ENCODE measurements at regions not wholly inside any gene's neighbourhood (a gene's known extent, or its start where the extent isn't known, plus 50 kb on each side); places are given as distances from the start of the nearest gene placed in this dataset.
"Not testable (repeated sequence)": the region's sequence is repeated elsewhere in the genome, so short reads cannot be mapped to it uniquely, and the experiment has no call there.

DNA sequence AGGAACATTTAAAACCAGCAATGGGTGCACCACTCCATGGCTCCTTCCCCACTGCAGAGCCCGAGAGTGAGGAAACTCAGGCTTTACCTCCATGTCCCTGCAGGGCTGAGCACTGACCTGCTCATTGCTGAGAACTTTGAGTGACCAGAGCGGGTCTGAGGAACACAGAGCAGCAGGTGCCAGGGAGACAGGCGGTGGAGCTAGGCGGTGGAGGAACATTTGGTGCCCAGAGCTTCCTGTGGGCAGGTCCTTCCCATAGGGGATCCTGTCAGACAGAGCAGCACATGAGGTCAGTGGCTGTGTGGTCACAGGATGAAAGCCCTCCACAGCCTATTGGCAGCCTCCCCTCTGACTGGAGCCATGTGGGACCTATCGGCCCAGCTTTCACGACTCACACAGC is 538.5 kb downstream of the RPIA start:
- H3K4me3 ChIP-seq; H3K27ac ChIP-seq; H3K9me3 ChIP-seq; H3K4me1 ChIP-seq; H3K27me3 ChIP-seq; H3K36me3 ChIP-seq; DNase-seq (ENCODE audit: low spot score in 2 of 2); intact Hi-C loops (cut with DNase I): not testable (repeated sequence)

DNA sequence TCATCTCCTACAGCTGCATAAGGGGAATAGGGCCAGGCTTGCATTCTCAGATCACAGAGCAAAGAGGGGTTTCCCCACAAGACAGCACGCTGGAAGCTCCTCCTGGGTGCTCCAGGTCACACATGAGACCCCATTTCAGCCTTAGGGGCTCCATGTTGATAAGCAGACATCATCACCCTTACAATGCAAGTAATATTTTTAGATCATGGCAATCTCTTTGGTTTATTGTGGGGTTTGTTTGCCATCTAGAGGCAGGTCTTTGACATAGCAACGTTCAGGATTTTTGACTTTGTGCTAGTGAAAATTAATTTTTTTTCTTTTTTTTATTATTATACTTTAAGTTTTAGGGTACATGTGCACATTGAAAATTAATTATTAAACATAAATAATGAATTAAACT is 539.8 kb downstream of the RPIA start:
- H3K36me3 ChIP-seq; intact Hi-C loops (cut with DNase I); H3K4me3 ChIP-seq; H3K9me3 ChIP-seq; H3K27me3 ChIP-seq; DNase-seq (ENCODE audit: low spot score in 2 of 2); H3K4me1 ChIP-seq; H3K27ac ChIP-seq: not testable (repeated sequence)

DNA sequence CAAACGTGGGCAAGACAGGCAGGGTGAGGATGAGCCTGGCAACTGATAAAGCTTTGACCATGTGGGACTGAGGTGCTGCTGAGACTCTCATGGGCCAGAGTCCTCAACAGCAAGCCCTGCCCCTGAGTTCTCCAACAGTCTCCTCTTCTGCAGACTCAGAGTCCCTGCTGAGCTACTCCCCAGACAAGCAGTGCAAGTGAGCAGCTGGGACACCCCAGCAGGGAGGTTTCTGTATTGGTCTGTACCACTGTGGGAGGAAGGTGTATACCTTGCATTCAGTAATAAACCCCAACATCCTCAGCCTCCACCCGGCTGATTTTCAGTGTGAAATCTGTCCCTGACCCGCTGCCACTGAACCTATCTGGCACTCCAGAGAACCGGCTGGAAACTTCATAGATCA is 542.5 kb downstream of the RPIA start:
- not testable (repeated sequence) for DNase-seq (ENCODE audit: low spot score in 2 of 2)

DNA sequence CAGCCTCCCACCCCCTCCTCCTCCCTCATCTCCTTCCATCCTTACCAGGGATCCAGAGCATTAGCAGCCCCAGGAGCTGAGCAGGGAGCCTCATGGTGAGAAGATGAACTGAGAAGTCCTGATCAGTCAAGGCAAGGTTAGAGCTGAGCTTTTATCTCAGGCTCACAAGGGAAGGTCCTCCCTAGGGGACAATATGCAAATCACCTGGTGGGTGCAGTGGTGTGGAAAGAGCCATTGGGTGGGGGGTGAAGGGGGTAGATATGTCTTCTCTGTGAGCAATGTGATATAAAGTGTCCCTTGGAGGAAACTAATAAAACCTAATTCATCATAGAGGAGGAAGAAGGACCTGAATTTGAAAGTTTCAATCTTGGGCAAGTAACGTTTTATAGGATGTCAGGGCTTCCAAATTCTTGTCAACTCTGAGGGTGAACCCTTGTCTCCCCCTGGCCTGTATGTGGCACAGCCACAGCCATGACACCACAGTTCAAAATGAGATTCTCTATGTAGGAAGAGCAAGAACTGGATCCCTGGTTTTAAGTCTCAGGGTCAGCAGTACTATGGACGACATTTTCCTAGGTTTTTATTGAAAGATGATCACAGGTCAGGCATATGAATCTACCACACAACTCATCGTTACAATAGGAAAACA is 543.5 kb downstream of the RPIA start:
- intact Hi-C loops (cut with DNase I): not testable (repeated sequence)

More for the DNA sequence above, 542.5 kb downstream of the RPIA start:
- intact Hi-C loops (cut with DNase I); H3K27me3 ChIP-seq; H3K9me3 ChIP-seq; H3K4me3 ChIP-seq; H3K36me3 ChIP-seq; H3K4me1 ChIP-seq; H3K27ac ChIP-seq: not testable (repeated sequence)

DNA sequence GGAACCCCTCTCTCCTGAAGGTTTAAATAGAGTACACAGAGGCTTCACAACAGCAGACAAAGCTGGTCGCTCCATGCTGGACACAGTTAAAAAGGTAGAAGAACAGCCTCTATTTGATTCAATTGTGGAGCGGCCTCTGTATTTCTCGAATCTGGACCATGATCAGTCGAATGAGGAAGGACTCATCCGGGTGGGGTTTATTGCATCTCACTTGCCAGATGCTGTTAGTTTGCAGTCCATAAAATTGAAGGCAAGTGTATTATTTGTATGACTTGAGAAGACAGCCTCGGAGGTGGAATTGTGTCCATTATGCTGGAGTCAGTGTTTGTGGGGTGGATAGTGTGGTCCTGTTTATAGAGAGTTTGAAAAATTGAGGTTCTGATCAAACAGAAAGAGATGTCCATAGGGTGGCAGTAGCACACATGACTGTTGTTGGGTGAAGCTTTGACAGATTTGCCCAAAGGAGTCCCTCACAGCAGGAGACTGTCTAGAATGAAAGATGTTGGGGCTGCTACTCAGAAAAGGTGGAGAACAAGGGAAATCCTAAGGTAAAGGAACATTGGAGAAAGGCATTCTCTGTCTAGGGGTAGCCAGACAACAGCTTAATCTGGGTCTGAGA is 545.5 kb downstream of the RPIA start:
- H3K9me3 ChIP-seq; H3K36me3 ChIP-seq; H3K4me1 ChIP-seq; H3K27ac ChIP-seq; H3K4me3 ChIP-seq; DNase-seq (ENCODE audit: low spot score in 2 of 2); intact Hi-C loops (cut with DNase I); H3K27me3 ChIP-seq: not testable (repeated sequence)

More for the DNA sequence above, 543.5 kb downstream of the RPIA start:
- not testable (repeated sequence) for H3K27me3 ChIP-seq; H3K27ac ChIP-seq; H3K4me1 ChIP-seq; H3K36me3 ChIP-seq; H3K4me3 ChIP-seq; H3K9me3 ChIP-seq; DNase-seq (ENCODE audit: low spot score in 2 of 2)

DNA sequence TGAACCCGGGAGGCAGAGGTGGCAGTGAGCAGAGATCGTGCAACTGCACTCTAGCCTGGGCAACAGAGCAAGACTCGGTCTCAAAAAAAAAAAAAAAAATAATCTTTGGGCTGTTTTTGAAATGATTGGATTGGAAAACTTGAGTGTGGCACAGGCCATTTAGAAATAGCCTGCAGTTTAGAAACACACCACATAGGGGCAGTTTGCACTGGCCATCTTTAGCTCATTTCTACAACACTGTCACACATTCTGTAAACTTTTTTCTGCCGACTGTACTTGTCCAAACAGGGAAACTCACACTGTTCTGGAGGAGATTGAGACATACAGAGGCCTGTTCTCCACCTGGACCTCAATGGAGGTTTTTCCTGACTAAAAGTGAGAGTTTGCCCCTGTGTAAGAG is 546.3 kb downstream of the RPIA start:
- H3K4me1 ChIP-seq; H3K9me3 ChIP-seq; H3K36me3 ChIP-seq; H3K4me3 ChIP-seq; H3K27ac ChIP-seq; H3K27me3 ChIP-seq; DNase-seq (ENCODE audit: low spot score in 2 of 2); intact Hi-C loops (cut with DNase I): not testable (repeated sequence)

DNA sequence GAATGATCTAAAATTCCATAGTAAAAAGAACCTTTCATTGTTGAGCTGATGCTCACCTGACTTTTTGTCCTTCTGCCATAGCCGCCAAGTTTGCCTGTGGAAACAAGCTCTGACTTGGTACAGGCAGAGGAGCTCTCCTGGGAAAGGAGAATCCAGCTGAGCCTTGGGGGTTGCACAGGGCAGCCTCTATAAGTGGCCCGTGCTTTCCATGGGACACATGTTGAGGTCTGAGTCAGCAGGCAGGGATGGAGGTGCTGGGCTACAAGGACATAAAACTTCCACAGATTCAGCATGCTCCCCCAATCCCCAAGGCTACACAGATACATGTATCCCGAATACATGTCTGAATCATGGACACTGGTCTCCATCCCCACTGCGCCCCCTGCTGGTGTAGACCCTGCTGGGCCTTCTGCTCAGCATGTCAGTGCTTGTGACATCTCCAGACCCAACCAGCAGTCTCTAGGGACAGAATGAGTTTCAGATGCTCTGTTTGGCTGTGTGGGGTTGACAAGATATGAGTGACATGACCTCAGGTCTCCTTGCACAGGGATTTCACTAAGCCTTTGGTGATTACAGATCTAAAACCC is 551.7 kb downstream of the RPIA start:
- H3K27me3 ChIP-seq; H3K9me3 ChIP-seq; DNase-seq (ENCODE audit: low spot score in 2 of 2); H3K4me3 ChIP-seq; H3K4me1 ChIP-seq; intact Hi-C loops (cut with DNase I); H3K36me3 ChIP-seq; H3K27ac ChIP-seq: not testable (repeated sequence)

DNA sequence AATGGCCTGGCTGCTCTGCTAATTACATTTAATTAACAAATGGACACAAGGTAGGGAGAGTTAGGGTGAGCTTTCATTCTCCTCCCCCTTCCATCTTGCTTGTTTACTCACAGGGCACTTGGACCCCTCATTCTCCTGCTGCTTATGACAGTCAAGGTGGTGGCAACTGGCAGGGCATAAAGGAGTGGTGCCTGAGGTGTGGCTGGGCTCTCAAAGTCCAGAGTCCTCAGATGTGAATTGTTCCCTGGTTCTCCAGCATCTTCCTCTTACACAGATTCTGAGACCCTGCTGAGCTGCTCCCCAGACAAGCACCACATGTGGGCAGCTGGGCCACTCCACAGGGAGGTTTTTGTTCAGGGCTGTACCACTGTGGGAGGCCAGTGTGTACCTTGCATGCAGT is 552.9 kb downstream of the RPIA start:
- H3K27ac ChIP-seq; DNase-seq (ENCODE audit: low spot score in 2 of 2); H3K27me3 ChIP-seq; H3K4me1 ChIP-seq; H3K4me3 ChIP-seq; H3K9me3 ChIP-seq; H3K36me3 ChIP-seq; intact Hi-C loops (cut with DNase I): not testable (repeated sequence)

DNA sequence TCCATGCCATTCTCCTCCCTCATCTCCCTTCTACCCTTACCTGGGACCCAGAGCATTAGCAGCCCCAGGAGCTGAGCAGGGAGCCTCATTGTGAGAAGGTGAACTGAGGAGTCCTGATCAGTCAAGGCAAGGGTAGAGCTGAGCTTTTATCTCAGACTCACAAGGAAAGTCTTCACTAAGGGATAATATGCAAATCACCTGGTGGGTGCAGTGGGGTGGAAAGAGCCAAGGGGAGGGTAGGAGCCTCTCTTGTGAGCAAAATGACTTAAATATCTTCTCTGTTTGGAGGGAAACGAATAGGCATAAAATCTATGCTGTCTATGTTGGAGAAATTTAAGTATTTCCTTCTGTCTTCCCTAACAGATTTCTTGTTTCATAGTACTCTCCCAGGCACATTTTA is 554.0 kb downstream of the RPIA start:
- DNase-seq (ENCODE audit: low spot score in 2 of 2); H3K36me3 ChIP-seq; H3K4me1 ChIP-seq; H3K4me3 ChIP-seq; intact Hi-C loops (cut with DNase I); H3K9me3 ChIP-seq; H3K27me3 ChIP-seq; H3K27ac ChIP-seq: not testable (repeated sequence)

DNA sequence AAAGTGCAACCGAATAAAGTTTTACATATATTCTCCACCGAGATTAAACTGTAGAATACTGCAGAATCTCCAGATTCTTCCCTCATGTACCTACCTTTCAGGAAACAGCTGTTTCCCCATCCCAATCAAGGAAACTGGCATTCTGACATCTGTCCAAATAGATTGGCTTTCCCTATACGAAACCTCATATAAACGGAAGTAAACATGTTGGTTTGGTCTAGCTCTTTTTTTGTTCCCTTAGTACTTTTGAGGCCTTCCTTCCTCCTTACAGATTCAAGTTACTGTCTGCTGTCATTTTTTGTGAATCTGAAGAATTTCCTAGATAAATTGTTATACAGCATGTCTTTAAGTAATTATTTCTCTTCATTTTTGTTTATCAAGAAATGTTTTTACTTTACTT is 554.6 kb downstream of the RPIA start:
- intact Hi-C loops (cut with DNase I); DNase-seq (ENCODE audit: low spot score in 2 of 2); H3K27me3 ChIP-seq; H3K36me3 ChIP-seq; H3K4me1 ChIP-seq; H3K4me3 ChIP-seq; H3K9me3 ChIP-seq; H3K27ac ChIP-seq: not testable (repeated sequence)

DNA sequence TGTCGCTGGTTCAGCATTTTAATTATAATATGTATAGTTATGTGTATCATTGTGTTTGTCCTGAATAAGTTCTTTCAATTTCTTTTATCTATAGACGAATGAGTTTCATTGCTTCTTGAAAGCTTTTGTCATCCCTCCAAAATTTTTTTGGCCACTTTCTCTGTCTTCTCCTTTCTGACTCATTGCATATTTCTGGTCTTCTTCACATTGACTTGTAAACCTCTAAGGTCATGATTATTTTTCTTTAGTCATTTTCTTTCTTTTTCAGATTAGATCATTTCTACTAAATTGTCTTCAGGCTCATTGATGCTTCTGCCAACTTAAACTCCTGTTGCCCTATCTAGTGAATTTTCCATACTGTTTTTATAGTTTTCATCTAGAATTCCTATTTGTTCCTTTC is 555.1 kb downstream of the RPIA start:
- H3K4me1 ChIP-seq; DNase-seq (ENCODE audit: low spot score in 2 of 2); H3K27ac ChIP-seq; H3K4me3 ChIP-seq; H3K27me3 ChIP-seq; H3K9me3 ChIP-seq; intact Hi-C loops (cut with DNase I); H3K36me3 ChIP-seq: not testable (repeated sequence)

DNA sequence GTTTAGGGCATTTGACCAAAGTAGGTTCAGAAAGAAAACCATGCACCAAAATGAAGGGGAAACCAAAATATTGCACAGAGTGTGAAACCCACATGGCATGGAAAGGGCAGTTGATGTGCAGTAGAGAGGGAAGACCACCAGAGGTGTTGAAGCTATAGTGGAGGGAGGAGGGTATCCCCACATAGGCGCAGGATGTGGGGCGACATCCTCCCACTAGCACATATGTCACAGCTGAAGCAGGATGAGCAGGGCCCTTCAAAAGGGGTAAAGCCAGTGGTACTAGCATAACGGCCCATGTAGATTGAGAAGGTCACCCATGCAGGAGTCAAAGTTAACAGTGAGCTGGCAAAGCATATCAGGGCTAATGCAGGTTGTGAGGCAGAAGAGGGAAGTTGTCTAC is 563.5 kb downstream of the RPIA start:
- H3K4me3 ChIP-seq; H3K36me3 ChIP-seq; H3K4me1 ChIP-seq; intact Hi-C loops (cut with DNase I); DNase-seq (ENCODE audit: low spot score in 2 of 2); H3K27ac ChIP-seq; H3K27me3 ChIP-seq; H3K9me3 ChIP-seq: not testable (repeated sequence)

DNA sequence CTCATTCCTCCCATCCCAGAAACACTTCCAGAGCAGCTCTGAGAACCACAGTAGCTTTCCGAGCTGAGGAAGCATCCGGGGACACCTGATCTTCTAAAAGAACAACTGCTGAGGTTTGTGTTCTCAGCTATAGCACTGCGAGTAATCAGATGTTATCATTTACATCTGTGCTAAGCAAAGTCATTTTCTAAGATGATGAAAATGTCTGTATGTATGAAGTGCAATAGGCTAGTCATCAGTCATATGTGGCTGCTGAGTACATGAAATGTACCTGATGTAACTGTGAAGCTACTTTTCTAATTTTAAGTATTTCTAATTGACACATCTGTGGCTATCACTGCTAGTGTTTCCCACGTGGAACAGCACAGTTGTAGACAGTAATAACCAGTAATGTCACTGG is 582.0 kb downstream of the RPIA start:
- DNase-seq (ENCODE audit: low spot score in 2 of 2); H3K27me3 ChIP-seq; intact Hi-C loops (cut with DNase I); H3K9me3 ChIP-seq; H3K36me3 ChIP-seq; H3K27ac ChIP-seq; H3K4me3 ChIP-seq; H3K4me1 ChIP-seq: not testable (repeated sequence)

DNA sequence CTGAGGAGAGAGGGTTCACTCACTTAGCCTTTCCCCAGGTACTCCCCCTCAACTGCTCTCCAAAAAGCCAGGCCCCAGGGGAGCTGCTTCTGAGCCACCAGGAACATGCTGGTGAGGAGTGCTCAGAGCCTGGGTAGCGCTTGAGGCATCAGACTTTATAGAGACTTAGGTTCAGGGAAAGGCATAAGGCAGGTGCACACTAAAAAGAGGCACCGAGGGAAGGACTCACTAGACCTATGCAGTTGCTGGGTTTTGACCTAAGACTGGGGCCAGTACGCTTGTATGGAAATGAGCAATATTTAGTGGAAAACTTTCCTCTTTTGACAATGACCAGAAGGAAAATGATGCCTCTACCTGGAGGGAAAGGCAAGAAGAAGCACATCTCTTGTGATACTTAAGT is 589.1 kb downstream of the RPIA start:
- H3K4me3 ChIP-seq; DNase-seq (ENCODE audit: low spot score in 2 of 2); H3K4me1 ChIP-seq; H3K27ac ChIP-seq; H3K27me3 ChIP-seq; H3K36me3 ChIP-seq; H3K9me3 ChIP-seq; intact Hi-C loops (cut with DNase I): not testable (repeated sequence)

Measured in ascending aorta (tissue), 2 donors.